ENCODE measurements at regions not wholly inside any gene's neighbourhood (a gene's known extent, or its start where the extent isn't known, plus 50 kb on each side); places are given as distances from the start of the nearest gene placed in this dataset.
"Not testable (repeated sequence)": the region's sequence is repeated elsewhere in the genome, so short reads cannot be mapped to it uniquely, and the experiment has no call there.

DNA sequence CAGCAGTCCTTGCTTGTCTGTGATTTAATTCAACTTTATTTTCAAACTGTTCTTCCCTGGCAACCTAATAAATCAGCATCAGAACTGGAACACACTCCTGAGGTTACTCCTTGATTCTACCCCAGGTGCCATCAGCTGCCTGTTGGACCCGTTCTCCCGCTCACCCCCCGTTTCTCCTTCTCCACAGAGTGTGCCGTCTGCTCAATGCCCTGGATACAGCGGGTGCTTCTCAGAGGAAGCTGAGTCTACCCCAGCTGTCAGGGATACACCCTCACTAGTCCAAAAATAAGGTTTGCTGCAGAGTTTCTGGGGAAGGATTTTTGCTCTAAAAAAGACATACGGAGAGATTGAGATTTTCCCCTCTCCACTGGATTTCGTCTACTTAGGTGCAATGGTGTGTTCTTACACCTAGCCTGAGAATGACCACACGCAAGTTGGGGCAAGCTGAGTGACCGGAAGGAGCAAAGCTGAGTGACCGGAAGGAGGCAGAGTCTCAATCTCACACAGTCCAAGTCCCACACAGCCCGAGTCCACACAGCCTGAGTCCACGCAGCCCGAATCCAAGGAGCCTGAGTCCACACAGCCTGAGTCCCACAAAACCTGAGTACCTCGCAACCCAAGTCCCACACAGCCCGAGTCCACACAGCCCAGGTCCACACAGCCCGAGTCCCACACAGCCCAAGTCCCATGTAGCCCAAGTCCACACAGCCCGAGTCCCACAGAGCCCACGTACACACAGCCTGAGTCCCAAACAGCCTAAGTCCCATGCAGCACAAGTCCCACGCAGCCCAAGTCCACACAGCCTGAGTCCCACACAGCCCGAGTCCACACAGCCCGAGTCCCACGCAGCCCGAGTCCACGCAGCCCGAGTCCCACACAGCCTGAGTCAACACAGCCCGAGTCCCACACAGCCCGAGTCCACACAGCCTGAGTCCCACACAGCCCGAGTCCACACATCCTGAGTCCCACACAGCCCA is 58.6 kb upstream of the DACT2 start:
- H3K4me1 ChIP-seq (ENCODE audit: insufficient read depth, low read length, poor library complexity, severe bottlenecking): no peaks in the 10 kb centered on the region
- H3K4me2 ChIP-seq (ENCODE audit: low read depth, low read length, poor library complexity, severe bottlenecking): no peak overlapping the region
- H3K36me3 ChIP-seq (ENCODE audit: insufficient read depth, low read length): no peaks in the 10 kb centered on the region
- no peaks in the 10 kb centered on the region for H4K20me1 ChIP-seq (ENCODE audit: insufficient read depth, low read length, poor library complexity, severe bottlenecking)
- H3K27me3 ChIP-seq (ENCODE audit: insufficient read depth, low read length, poor library complexity, severe bottlenecking): no peaks in the 10 kb centered on the region
- H3F3A ChIP-seq (ENCODE audit: low read depth): no peaks in the 10 kb centered on the region; the same call in 1 of the 2 replicates
- H3K9me2 ChIP-seq (replicated peaks; ENCODE audit: low read depth, low read length): no peaks in the 10 kb centered on the region
- peaks cover 37% of the 10 kb centered on the region; the same call in 1 of the 2 replicates for H3K9me3 ChIP-seq (ENCODE audit: insufficient read depth, low read depth, low read length)
- TF ChIP-seq, protein P1, sequence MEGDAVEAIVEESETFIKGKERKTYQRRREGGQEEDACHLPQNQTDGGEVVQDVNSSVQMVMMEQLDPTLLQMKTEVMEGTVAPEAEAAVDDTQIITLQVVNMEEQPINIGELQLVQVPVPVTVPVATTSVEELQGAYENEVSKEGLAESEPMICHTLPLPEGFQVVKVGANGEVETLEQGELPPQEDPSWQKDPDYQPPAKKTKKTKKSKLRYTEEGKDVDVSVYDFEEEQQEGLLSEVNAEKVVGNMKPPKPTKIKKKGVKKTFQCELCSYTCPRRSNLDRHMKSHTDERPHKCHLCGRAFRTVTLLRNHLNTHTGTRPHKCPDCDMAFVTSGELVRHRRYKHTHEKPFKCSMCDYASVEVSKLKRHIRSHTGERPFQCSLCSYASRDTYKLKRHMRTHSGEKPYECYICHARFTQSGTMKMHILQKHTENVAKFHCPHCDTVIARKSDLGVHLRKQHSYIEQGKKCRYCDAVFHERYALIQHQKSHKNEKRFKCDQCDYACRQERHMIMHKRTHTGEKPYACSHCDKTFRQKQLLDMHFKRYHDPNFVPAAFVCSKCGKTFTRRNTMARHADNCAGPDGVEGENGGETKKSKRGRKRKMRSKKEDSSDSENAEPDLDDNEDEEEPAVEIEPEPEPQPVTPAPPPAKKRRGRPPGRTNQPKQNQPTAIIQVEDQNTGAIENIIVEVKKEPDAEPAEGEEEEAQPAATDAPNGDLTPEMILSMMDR (conservative IDR thresholded peaks at IDR 0.05; ENCODE audit: low read length): no peak
- no peak for TF ChIP-seq EZH2phosphoT487 (IDR thresholded peaks at IDR 0.05; ENCODE audit: borderline replicate concordance)
- no peak overlapping the region for H3K4me3 ChIP-seq (ENCODE audit: low read length, poor library complexity, severe bottlenecking)
- no peak overlapping the region for H2AFZ ChIP-seq (ENCODE audit: low read length)
- H3K79me2 ChIP-seq (ENCODE audit: insufficient read depth, low read length): no peaks in the 10 kb centered on the region
- H3K9ac ChIP-seq (ENCODE audit: low read depth, low read length, poor library complexity, severe bottlenecking): no peak overlapping the region

DNA sequence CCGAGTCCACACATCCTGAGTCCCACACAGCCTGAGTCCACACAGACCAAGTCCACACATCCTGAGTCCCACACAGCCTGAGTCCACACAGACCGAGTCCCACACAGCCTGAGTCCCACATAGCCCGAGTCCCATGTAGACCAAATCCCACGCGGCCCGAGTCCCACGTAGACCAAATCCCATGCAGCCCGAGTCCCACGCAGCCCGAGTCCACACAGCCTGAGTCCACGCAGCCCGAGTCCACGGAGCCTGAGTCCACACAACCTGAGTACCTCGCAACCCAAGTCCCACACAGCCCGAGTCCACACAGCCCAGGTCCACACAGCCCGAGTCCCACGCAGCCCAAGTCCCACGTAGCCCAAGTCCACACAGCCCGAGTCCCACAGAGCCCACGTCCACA is 60.0 kb upstream of the DACT2 start:
- H3K9ac ChIP-seq (ENCODE audit: low read depth, low read length, poor library complexity, severe bottlenecking); H3K36me3 ChIP-seq (ENCODE audit: insufficient read depth, low read length); H3K9me2 ChIP-seq (replicated peaks; ENCODE audit: low read depth, low read length); H3F3A ChIP-seq (ENCODE audit: low read depth); H4K20me1 ChIP-seq (ENCODE audit: insufficient read depth, low read length, poor library complexity, severe bottlenecking); H2AFZ ChIP-seq (ENCODE audit: low read length); H3K4me1 ChIP-seq (ENCODE audit: insufficient read depth, low read length, poor library complexity, severe bottlenecking); H3K4me3 ChIP-seq (ENCODE audit: low read length, poor library complexity, severe bottlenecking); H3K4me2 ChIP-seq (ENCODE audit: low read depth, low read length, poor library complexity, severe bottlenecking); H3K27me3 ChIP-seq (ENCODE audit: insufficient read depth, low read length, poor library complexity, severe bottlenecking); H3K79me2 ChIP-seq (ENCODE audit: insufficient read depth, low read length): not testable (repeated sequence)
- peaks cover 38% of the 10 kb centered on the region; the same call in 1 of the 2 replicates for H3K9me3 ChIP-seq (ENCODE audit: insufficient read depth, low read depth, low read length)

DNA sequence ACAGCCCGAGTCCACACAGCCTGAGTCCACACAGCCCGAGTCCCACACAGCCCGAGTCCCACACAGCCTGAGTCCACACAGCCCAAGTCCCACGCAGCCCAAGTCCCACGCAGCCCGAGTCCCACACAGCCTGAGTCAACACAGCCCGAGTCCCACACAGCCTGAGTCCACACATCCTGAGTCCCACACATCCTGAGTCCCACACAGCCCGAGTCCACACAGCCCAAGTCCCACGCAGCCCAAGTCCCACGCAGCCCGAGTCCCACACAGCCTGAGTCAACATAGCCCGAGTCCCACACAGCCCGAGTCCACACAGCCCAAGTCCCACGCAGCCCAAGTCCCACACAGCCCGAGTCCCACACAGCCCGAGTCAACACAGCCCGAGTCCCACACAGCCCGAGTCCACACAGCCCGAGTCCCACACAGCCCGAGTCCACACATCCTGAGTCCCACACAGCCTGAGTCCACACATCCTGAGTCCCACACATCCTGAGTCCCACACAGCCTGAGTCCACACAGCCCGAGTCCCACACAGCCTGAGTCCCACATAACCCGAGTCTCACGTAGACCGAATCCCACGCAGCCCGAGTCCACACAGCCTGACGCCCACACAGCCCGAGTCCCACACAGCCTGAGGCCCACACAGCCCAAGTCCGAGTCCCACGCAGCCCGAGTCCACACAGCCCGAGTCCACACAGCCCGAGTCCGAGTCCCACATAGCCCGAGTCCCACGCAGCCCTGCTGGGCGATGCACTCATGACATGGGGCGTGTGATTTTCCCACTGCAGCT is 60.6 kb upstream of the SMOC2 start:
- H4K20me1 ChIP-seq (ENCODE audit: insufficient read depth, low read length, poor library complexity, severe bottlenecking); H3K9ac ChIP-seq (ENCODE audit: low read depth, low read length, poor library complexity, severe bottlenecking); H3K79me2 ChIP-seq (ENCODE audit: insufficient read depth, low read length); H3K36me3 ChIP-seq (ENCODE audit: insufficient read depth, low read length); H3F3A ChIP-seq (ENCODE audit: low read depth); H3K4me2 ChIP-seq (ENCODE audit: low read depth, low read length, poor library complexity, severe bottlenecking); H3K9me2 ChIP-seq (replicated peaks; ENCODE audit: low read depth, low read length); H2AFZ ChIP-seq (ENCODE audit: low read length); H3K27me3 ChIP-seq (ENCODE audit: insufficient read depth, low read length, poor library complexity, severe bottlenecking); H3K4me3 ChIP-seq (ENCODE audit: low read length, poor library complexity, severe bottlenecking); H3K4me1 ChIP-seq (ENCODE audit: insufficient read depth, low read length, poor library complexity, severe bottlenecking): not testable (repeated sequence)
- peaks cover 40% of the 10 kb centered on the region; the same call in 1 of the 2 replicates for H3K9me3 ChIP-seq (ENCODE audit: insufficient read depth, low read depth, low read length)

DNA sequence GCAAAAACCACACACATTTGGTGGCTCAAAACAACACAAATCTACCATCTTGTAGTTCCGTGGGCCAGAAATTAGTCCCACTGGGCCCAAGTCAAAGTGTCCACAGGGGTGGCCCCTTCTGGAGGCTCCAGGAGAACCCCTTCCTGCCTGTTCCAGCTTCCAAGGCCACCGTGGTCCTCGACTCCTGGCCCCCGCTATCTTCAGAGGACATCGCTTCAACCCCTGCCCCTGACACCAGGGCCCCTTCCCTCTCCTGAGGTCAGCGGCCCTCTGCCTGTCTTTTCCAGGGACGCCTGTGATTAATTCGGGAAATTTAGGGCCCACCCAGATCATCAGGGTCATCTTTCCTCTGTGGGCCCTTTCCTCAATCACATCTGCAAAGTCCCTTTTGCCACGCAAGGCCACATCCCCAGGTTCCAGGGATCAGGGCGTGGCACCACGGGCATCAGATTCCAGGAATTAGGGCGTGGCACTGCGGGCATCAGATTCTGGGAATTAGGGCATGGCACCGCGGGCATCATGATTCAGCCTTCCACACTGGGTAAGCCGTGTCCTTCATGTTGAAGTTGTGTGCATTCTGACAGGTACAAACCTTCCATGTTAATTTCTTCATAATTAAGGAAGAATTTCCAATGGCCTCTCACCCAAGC is 59.9 kb upstream of the SMOC2 start:
- Histone ChIP-seq H3K79me2 (ENCODE audit: insufficient read depth, low read length) (no peaks in the 10 kb centered on the region), H3K9ac (ENCODE audit: low read depth, low read length, poor library complexity, severe bottlenecking) (no peak overlapping the region), H3F3A (ENCODE audit: low read depth) (no peaks in the 10 kb centered on the region; the same call in 1 of the 2 replicates), H3K9me2 (replicated peaks; ENCODE audit: low read depth, low read length) (no peaks in the 10 kb centered on the region), H4K20me1 (ENCODE audit: insufficient read depth, low read length, poor library complexity, severe bottlenecking) (no peaks in the 10 kb centered on the region), H3K36me3 (ENCODE audit: insufficient read depth, low read length) (no peaks in the 10 kb centered on the region), H3K9me3 (ENCODE audit: insufficient read depth, low read depth, low read length) (peaks cover 40% of the 10 kb centered on the region; the same call in 1 of the 2 replicates), H3K4me3 (ENCODE audit: low read length, poor library complexity, severe bottlenecking) (no peak overlapping the region), H2AFZ (ENCODE audit: low read length) (no peak overlapping the region), H3K4me2 (ENCODE audit: low read depth, low read length, poor library complexity, severe bottlenecking) (no peak overlapping the region), H3K4me1 (ENCODE audit: insufficient read depth, low read length, poor library complexity, severe bottlenecking) (no peaks in the 10 kb centered on the region), H3K27me3 (ENCODE audit: insufficient read depth, low read length, poor library complexity, severe bottlenecking) (no peaks in the 10 kb centered on the region)
- TF ChIP-seq, protein P1 (conservative IDR thresholded peaks at IDR 0.05; ENCODE audit: low read length): no peak

Measured in Loucy (cell line).